Kidney tubule cell (primary cell): ENCODE measurements at regions not wholly inside any gene's neighbourhood (a gene's known extent, or its start where the extent isn't known, plus 50 kb on each side); places are given as distances from the start of the nearest gene placed in this dataset.

Source experiments
- DNase-seq: peaks from one replicate; pipeline ENCODE4 v3.0.0-alpha.2; 2018; ENCODE audit warnings: low spot score

- no peak for DNase-seq
Measured at GRCh38 chr20:52401431-52401830, 209.9 kb upstream of the ZFP64 start.

GRCh38 chr20:52399352-52399751 is 207.8 kb upstream of the ZFP64 start:
- no peak for DNase-seq

GRCh38 chr20:52389606-52390005 is 198.0 kb upstream of the ZFP64 start:
- no peak for DNase-seq

- no peak for DNase-seq
Measured at GRCh38 chr20:52383995-52384621, 192.5 kb upstream of the ZFP64 start.

- no peak for DNase-seq
Measured at GRCh38 chr20:52382933-52383332, 191.4 kb upstream of the ZFP64 start.

GRCh38 chr20:52379723-52380336 is 188.3 kb upstream of the ZFP64 start:
- peak; percentile 23 for DNase-seq

GRCh38 chr20:52372169-52372568 is 180.6 kb upstream of the ZFP64 start:
- no peak for DNase-seq

GRCh38 chr20:52365688-52366087 is 174.1 kb upstream of the ZFP64 start:
- no peak for DNase-seq

- DNase-seq, result no peak
Measured at GRCh38 chr20:52364405-52364804, 172.8 kb upstream of the ZFP64 start.

GRCh38 chr20:52361650-52362049 is 170.1 kb upstream of the ZFP64 start:
- no peak for DNase-seq

GRCh38 chr20:52349806-52350205 is 158.2 kb upstream of the ZFP64 start:
- no peak for DNase-seq

GRCh38 chr20:52348434-52348833 is 156.9 kb upstream of the ZFP64 start:
- DNase-seq, result no peak

- no peak for DNase-seq
Measured at GRCh38 chr20:52346797-52347196, 155.2 kb upstream of the ZFP64 start.

- DNase-seq, result no peak
Measured at GRCh38 chr20:52342913-52343312, 151.3 kb upstream of the ZFP64 start.

GRCh38 chr20:52340036-52340634 is 148.6 kb upstream of the ZFP64 start:
- no peak for DNase-seq

- no peak for DNase-seq
Measured at GRCh38 chr20:52332649-52333250, 141.2 kb upstream of the ZFP64 start.

- no peak for DNase-seq
Measured at GRCh38 chr20:52332230-52332629, 140.7 kb upstream of the ZFP64 start.

GRCh38 chr20:52331655-52332054 is 140.1 kb upstream of the ZFP64 start:
- DNase-seq, result no peak

GRCh38 chr20:52321396-52321795 is 129.8 kb upstream of the ZFP64 start:
- DNase-seq, result no peak

GRCh38 chr20:52318651-52319050 is 127.1 kb upstream of the ZFP64 start:
- no peak for DNase-seq

GRCh38 chr20:52313341-52313963 is 121.9 kb upstream of the ZFP64 start:
- peak; percentile 53 for DNase-seq

- DNase-seq, result peak; percentile 57
Measured at GRCh38 chr20:52312132-52312729, 120.7 kb upstream of the ZFP64 start.
